Sigmoid colon (tissue), 6 donors: ENCODE measurements at regions not wholly inside any gene's neighbourhood (a gene's known extent, or its start where the extent isn't known, plus 50 kb on each side); places are given as distances from the start of the nearest gene placed in this dataset.

Experiments
- DNase-seq: peaks from one replicate; pipeline ENCODE4 v3.0.0-alpha.2; 2019
- H3K27ac ChIP-seq, 4 donors: fragments of 200-600 bp; sonication (generic); one replicate each; pipeline ENCODE4 v1.5.1; 2016 to 2019; ENCODE audit warnings: mild to moderate bottlenecking in 1 of 4
- H3K27me3 ChIP-seq, 3 donors: fragments of 200-600 bp; sonication (generic); one replicate each; pipeline ENCODE4 v1.5.1; 2019; ENCODE audit warnings: mild to moderate bottlenecking in 1 of 3
- H3K36me3 ChIP-seq, 4 donors: fragments of 200-600 bp; sonication (generic); one replicate each; pipeline ENCODE4 v1.5.1; 2016 to 2019
- H3K4me1 ChIP-seq, 4 donors: fragments of 200-600 bp; sonication (generic); one replicate each; pipeline ENCODE4 v1.5.1; 2017 to 2019
- H3K4me3 ChIP-seq, 4 donors: fragments of 200-600 bp; sonication (generic); one replicate each; pipeline ENCODE4 v1.5.1; 2017 to 2019; ENCODE audit warnings: mild to moderate bottlenecking in 2 of 4, moderate library complexity in 1 of 4
- H3K9me3 ChIP-seq, 4 donors: fragments of 200-600 bp in 3 of 4; sonication (generic) in 3 of 4; one replicate each; pipeline versions ENCODE4 v1.5.1 to v1.6.1; 2013 to 2019
- EP300 ChIP-seq, 4 donors: sonication (generic); formaldehyde crosslinking; IDR thresholded peaks; one replicate each; pipeline ENCODE4 v1.6.1; 2017; ENCODE audit warnings: antibody characterized with exemption in 4 of 4
- POLR2A ChIP-seq, 2 donors: fragments of 450-650 bp; IDR thresholded peaks; one replicate each; pipeline ENCODE4 v1.6.1; 2016; ENCODE audit warnings: antibody characterized with exemption in 2 of 2, mild to moderate bottlenecking in 2 of 2, moderate library complexity in 2 of 2
- POLR2AphosphoS5 ChIP-seq, 4 donors: sonication (generic); formaldehyde crosslinking; IDR thresholded peaks; one replicate each; pipeline ENCODE4 v1.6.1; 2017; ENCODE audit warnings: antibody characterized with exemption in 4 of 4
- WGBS, 2 donors: extraction: QIAGEN DNeasy Blood & Tissue Kit; methylation state at CpG; one replicate each; pipeline ENCODE4 v1.1.7; 2013; 5-methylcytosine and 5-hydroxymethylcytosine counted together
- intact Hi-C: fragments of 100-400 bp; cut with DNase I; formaldehyde crosslinking; loops from one replicate; pipeline ENCODE4 v1.15.1; 2023
- TF ChIP-seq, protein P1 (sequence below), 4 experiments: fragments of 450-650 bp in 3 of 4; fragments of 200-600 bp in 1 of 4; IDR thresholded peaks; one replicate each; pipeline ENCODE4 v1.5.1; 2016 to 2019; ENCODE audit warnings: antibody characterized with exemption in 4 of 4, mild to moderate bottlenecking in 3 of 4, moderate library complexity in 2 of 4
- donor health status: healthy with polysubstance abuse.
- donor health status: healthy.

GRCh38 chr2:5799348-5799747, 107.2 kb downstream of the SOX11 start:
- no peaks in the 10 kb centered on the region for H3K27me3 ChIP-seq
- DNase-seq = no peak
- H3K27ac ChIP-seq = no peak overlapping the region
- WGBS, 2 donors = 91 to 94% methylated on average over 1 of the region's 1 CpG
- no peak overlapping the region for H3K4me3 ChIP-seq
- peaks cover 0 to 2% (median 0%) of the 10 kb centered on the region in 4 donors for H3K9me3 ChIP-seq
- intact Hi-C loops = no loop called here
- TF ChIP-seq POLR2AphosphoS5 (IDR thresholded peaks at IDR 0.05) (no peak), POLR2A (IDR thresholded peaks at IDR 0.05) (no peak), EP300 (IDR thresholded peaks at IDR 0.05) (no peak)
- TF ChIP-seq, protein P1, sequence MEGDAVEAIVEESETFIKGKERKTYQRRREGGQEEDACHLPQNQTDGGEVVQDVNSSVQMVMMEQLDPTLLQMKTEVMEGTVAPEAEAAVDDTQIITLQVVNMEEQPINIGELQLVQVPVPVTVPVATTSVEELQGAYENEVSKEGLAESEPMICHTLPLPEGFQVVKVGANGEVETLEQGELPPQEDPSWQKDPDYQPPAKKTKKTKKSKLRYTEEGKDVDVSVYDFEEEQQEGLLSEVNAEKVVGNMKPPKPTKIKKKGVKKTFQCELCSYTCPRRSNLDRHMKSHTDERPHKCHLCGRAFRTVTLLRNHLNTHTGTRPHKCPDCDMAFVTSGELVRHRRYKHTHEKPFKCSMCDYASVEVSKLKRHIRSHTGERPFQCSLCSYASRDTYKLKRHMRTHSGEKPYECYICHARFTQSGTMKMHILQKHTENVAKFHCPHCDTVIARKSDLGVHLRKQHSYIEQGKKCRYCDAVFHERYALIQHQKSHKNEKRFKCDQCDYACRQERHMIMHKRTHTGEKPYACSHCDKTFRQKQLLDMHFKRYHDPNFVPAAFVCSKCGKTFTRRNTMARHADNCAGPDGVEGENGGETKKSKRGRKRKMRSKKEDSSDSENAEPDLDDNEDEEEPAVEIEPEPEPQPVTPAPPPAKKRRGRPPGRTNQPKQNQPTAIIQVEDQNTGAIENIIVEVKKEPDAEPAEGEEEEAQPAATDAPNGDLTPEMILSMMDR (IDR thresholded peaks at IDR 0.05) = no peak
- no peaks in the 10 kb centered on the region for H3K36me3 ChIP-seq
- no peaks in the 10 kb centered on the region for H3K4me1 ChIP-seq

GRCh38 chr2:5803547-5803946, 111.4 kb downstream of the SOX11 start:
- TF ChIP-seq, protein P1 (IDR thresholded peaks at IDR 0.05) = no peak
- TF ChIP-seq POLR2AphosphoS5 (IDR thresholded peaks at IDR 0.05) (no peak), EP300 (IDR thresholded peaks at IDR 0.05) (no peak), POLR2A (IDR thresholded peaks at IDR 0.05) (no peak)
- no peaks in the 10 kb centered on the region for H3K27me3 ChIP-seq
- no peak overlapping the region for H3K4me3 ChIP-seq
- 37 to 53% methylated on average over 8 of the region's 8 CpGs for WGBS, 2 donors
- no peak for DNase-seq
- H3K27ac ChIP-seq = no peak overlapping the region
- H3K4me1 ChIP-seq = no peaks in the 10 kb centered on the region
- peaks cover 0 to 2% (median 0%) of the 10 kb centered on the region in 4 donors for H3K9me3 ChIP-seq
- H3K36me3 ChIP-seq = no peaks in the 10 kb centered on the region
- intact Hi-C loops = no loop called here

DNA sequence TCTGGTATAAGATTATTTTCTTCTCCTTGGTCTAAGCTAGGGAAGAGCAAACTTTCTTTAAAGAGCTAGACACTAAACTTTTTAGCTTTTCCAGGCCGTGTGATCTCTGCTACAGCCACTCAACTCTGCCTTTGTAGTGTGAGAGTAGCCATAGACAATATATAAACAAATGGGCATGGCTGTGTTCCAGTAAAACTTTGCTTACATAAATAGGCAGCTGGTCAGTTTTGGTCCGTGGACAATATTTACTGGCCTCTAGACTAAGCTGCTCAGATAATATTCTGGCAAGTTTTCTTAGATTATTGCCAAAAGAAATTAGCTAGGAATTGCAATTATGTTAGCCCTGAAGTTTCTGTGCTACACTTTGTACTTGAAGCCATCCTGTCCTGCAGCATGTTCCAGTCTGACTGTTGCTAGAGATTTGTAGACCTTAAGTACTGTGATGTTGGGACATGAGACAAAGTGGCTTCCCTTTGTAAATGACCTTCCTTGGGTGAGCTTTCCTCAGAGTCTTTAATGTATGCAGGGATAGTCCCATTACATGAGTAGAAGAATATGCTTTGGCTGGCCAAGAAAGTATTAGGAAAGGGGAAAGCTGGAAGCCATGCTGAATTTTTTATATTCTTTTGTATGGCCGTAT, 126.9 kb downstream of the SOX11 start:
- no peaks in the 10 kb centered on the region for H3K9me3 ChIP-seq
- TF ChIP-seq, protein P1 (IDR thresholded peaks at IDR 0.05) = no peak
- TF ChIP-seq POLR2AphosphoS5 (IDR thresholded peaks at IDR 0.05) (no peak), EP300 (IDR thresholded peaks at IDR 0.05) (no peak), POLR2A (IDR thresholded peaks at IDR 0.05) (no peak)
- H3K27me3 ChIP-seq = no peaks in the 10 kb centered on the region
- peaks cover 0 to 7% (median 0%) of the 10 kb centered on the region in 4 donors for H3K4me1 ChIP-seq
- H3K36me3 ChIP-seq = no peaks in the 10 kb centered on the region
- no peak overlapping the region for H3K27ac ChIP-seq
- DNase-seq = no peak
- WGBS, 2 donors = 43 to 52% methylated on average over 3 of the region's 3 CpGs
- H3K4me3 ChIP-seq = no peak overlapping the region
- intact Hi-C loops = no loop called here

DNA sequence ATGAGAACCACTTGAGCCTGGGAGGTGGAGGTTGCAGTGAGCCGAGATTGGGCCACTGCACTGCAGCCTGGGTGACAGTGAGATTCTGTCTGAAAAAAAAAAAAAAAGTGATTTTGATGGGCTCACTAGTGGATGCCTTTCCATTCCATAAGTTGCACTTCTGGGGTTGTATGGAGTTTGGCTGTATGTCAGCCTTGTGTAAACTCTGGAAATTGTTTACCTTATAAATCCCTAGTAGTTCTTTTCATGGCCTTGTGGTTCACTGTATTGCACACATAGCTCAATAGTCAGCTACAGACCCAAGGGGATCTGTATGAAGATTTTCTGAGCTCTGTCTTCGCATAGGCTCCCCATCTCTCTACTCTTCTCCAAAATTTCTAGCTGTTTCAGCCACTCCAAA, 131.9 kb downstream of the SOX11 start:
- no peak overlapping the region for H3K4me3 ChIP-seq
- DNase-seq = no peak
- no peak overlapping the region for H3K27ac ChIP-seq
- intact Hi-C loops = no loop called here
- H3K27me3 ChIP-seq = no peaks in the 10 kb centered on the region
- no peak for TF ChIP-seq POLR2AphosphoS5 (IDR thresholded peaks at IDR 0.05)
- TF ChIP-seq, protein P1 (IDR thresholded peaks at IDR 0.05) = no peak
- TF ChIP-seq EP300 (IDR thresholded peaks at IDR 0.05) = no peak
- no peak for TF ChIP-seq POLR2A (IDR thresholded peaks at IDR 0.05)
- no peaks in the 10 kb centered on the region for H3K9me3 ChIP-seq
- no peaks in the 10 kb centered on the region for H3K36me3 ChIP-seq
- peaks cover 0 to under 1% (median 0%) of the 10 kb centered on the region in 4 donors for H3K4me1 ChIP-seq
- WGBS, 2 donors = 71 to 82% methylated on average over 2 of the region's 2 CpGs

GRCh38 chr2:5825686-5826085, 133.5 kb downstream of the SOX11 start:
- intact Hi-C loops = no loop called here
- TF ChIP-seq, protein P1 (IDR thresholded peaks at IDR 0.05) = no peak
- TF ChIP-seq EP300 (IDR thresholded peaks at IDR 0.05) (no peak), POLR2AphosphoS5 (IDR thresholded peaks at IDR 0.05) (no peak), POLR2A (IDR thresholded peaks at IDR 0.05) (no peak)
- Histone ChIP-seq H3K9me3 (no peaks in the 10 kb centered on the region), H3K4me1 (no peaks in the 10 kb centered on the region), H3K36me3 (no peaks in the 10 kb centered on the region), H3K27me3 (no peaks in the 10 kb centered on the region), H3K27ac (no peak overlapping the region), H3K4me3 (no peak overlapping the region)
- no peak for DNase-seq
- 85 to 93% methylated on average over 1 of the region's 1 CpG for WGBS, 2 donors
